ENCODE measurements at regions not wholly inside any gene's neighbourhood (a gene's known extent, or its start where the extent isn't known, plus 50 kb on each side); places are given as distances from the start of the nearest gene placed in this dataset.

DNA sequence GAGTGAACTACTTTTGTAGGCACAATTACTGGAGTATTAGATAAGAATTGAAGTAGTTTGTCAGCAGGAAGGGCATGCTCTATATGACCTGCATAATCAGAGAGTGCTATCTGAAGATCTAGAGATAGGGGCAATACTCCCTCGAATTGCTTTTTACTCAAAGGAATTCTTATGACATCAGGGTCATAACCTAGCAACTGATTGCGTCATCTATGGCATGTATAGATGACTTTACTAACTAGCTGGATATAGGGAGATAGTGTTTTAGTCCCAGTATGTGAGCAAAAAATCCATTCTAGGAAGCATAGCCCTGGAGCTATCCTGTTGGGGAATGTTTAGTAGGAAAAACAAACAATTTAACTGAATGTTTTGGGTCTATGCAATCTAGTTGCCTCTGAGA is 109.5 kb upstream of the ZNF267 start:
- H3K27me3 Mint-ChIP-seq (ENCODE audit: insufficient read depth, low read depth, poor library complexity): no peaks in the 10 kb centered on the region
- no peaks in the 10 kb centered on the region for H3K9me2 ChIP-seq (ENCODE audit: insufficient read depth)
- H3K79me2 ChIP-seq (replicated peaks; ENCODE audit: insufficient read depth): no peaks in the 10 kb centered on the region
- TF ChIP-seq, protein P1, sequence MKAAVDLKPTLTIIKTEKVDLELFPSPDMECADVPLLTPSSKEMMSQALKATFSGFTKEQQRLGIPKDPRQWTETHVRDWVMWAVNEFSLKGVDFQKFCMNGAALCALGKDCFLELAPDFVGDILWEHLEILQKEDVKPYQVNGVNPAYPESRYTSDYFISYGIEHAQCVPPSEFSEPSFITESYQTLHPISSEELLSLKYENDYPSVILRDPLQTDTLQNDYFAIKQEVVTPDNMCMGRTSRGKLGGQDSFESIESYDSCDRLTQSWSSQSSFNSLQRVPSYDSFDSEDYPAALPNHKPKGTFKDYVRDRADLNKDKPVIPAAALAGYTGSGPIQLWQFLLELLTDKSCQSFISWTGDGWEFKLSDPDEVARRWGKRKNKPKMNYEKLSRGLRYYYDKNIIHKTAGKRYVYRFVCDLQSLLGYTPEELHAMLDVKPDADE (IDR thresholded peaks at IDR 0.05): no peak
- TF ChIP-seq STAT1 (IDR thresholded peaks at IDR 0.05; ENCODE audit: unreplicated experiment): no peak
- no peak for TF ChIP-seq ZNF331 (CRISPR knock-in tag; IDR thresholded peaks at IDR 0.05; ENCODE audit: low read depth)
- ATAC-seq (no peak), DNase-seq (ENCODE audit: low spot score) (no peak)
- peaks cover 55% of the 10 kb centered on the region for H3K36me3 Mint-ChIP-seq (ENCODE audit: low read depth)
- no peak overlapping the region for H3K27ac ChIP-seq (ENCODE audit: low read depth)
- H3K4me1 Mint-ChIP-seq: no peaks in the 10 kb centered on the region
- H3K36me3 ChIP-seq (ENCODE audit: insufficient read depth): peaks cover 13% of the 10 kb centered on the region
- no peak overlapping the region for H2AFZ ChIP-seq
- no peak overlapping the region for H3K4me3 Mint-ChIP-seq
- H3K27me3 ChIP-seq (ENCODE audit: insufficient read depth): no peaks in the 10 kb centered on the region
- H3F3A ChIP-seq (replicated peaks; ENCODE audit: low read depth): no peaks in the 10 kb centered on the region
- peaks cover 86% of the 10 kb centered on the region for H3K9me3 Mint-ChIP-seq
- H3K4me3 ChIP-seq: no peak overlapping the region
- no peaks in the 10 kb centered on the region for H4K20me1 ChIP-seq (replicated peaks; ENCODE audit: insufficient read depth)
- H3K4me2 ChIP-seq: no peak overlapping the region
- no peak overlapping the region for H3K27ac Mint-ChIP-seq
- no peaks in the 10 kb centered on the region for H3K4me1 ChIP-seq (ENCODE audit: insufficient read depth)

- Mint-ChIP-seq H3K27ac (no peak overlapping the region), H3K36me3 (ENCODE audit: low read depth) (peaks cover 37% of the 10 kb centered on the region), H3K4me3 (no peak overlapping the region), H3K4me1 (no peaks in the 10 kb centered on the region), H3K27me3 (ENCODE audit: insufficient read depth, low read depth, poor library complexity) (no peaks in the 10 kb centered on the region), H3K9me3 (peaks cover 94% of the 10 kb centered on the region)
- H3K9me2 ChIP-seq (ENCODE audit: insufficient read depth): no peaks in the 10 kb centered on the region
- no peak for DNase-seq (ENCODE audit: low spot score)
- H4K20me1 ChIP-seq (replicated peaks; ENCODE audit: insufficient read depth): no peaks in the 10 kb centered on the region
- H3F3A ChIP-seq (replicated peaks; ENCODE audit: low read depth): no peaks in the 10 kb centered on the region
- no peak for TF ChIP-seq EZH2 (IDR thresholded peaks at IDR 0.05; ENCODE audit: low read depth, unreplicated experiment)
- no peak for TF ChIP-seq JUNB (IDR thresholded peaks at IDR 0.05; ENCODE audit: unreplicated experiment)
- TF ChIP-seq, protein P2, sequence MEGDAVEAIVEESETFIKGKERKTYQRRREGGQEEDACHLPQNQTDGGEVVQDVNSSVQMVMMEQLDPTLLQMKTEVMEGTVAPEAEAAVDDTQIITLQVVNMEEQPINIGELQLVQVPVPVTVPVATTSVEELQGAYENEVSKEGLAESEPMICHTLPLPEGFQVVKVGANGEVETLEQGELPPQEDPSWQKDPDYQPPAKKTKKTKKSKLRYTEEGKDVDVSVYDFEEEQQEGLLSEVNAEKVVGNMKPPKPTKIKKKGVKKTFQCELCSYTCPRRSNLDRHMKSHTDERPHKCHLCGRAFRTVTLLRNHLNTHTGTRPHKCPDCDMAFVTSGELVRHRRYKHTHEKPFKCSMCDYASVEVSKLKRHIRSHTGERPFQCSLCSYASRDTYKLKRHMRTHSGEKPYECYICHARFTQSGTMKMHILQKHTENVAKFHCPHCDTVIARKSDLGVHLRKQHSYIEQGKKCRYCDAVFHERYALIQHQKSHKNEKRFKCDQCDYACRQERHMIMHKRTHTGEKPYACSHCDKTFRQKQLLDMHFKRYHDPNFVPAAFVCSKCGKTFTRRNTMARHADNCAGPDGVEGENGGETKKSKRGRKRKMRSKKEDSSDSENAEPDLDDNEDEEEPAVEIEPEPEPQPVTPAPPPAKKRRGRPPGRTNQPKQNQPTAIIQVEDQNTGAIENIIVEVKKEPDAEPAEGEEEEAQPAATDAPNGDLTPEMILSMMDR (conservative IDR thresholded peaks at IDR 0.05; ENCODE audit: low read depth in 2 of 2): no peak
- TF ChIP-seq STAT1 (IDR thresholded peaks at IDR 0.05; ENCODE audit: unreplicated experiment): no peak
- TF ChIP-seq, protein P3, sequence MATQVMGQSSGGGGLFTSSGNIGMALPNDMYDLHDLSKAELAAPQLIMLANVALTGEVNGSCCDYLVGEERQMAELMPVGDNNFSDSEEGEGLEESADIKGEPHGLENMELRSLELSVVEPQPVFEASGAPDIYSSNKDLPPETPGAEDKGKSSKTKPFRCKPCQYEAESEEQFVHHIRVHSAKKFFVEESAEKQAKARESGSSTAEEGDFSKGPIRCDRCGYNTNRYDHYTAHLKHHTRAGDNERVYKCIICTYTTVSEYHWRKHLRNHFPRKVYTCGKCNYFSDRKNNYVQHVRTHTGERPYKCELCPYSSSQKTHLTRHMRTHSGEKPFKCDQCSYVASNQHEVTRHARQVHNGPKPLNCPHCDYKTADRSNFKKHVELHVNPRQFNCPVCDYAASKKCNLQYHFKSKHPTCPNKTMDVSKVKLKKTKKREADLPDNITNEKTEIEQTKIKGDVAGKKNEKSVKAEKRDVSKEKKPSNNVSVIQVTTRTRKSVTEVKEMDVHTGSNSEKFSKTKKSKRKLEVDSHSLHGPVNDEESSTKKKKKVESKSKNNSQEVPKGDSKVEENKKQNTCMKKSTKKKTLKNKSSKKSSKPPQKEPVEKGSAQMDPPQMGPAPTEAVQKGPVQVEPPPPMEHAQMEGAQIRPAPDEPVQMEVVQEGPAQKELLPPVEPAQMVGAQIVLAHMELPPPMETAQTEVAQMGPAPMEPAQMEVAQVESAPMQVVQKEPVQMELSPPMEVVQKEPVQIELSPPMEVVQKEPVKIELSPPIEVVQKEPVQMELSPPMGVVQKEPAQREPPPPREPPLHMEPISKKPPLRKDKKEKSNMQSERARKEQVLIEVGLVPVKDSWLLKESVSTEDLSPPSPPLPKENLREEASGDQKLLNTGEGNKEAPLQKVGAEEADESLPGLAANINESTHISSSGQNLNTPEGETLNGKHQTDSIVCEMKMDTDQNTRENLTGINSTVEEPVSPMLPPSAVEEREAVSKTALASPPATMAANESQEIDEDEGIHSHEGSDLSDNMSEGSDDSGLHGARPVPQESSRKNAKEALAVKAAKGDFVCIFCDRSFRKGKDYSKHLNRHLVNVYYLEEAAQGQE (IDR thresholded peaks at IDR 0.05; ENCODE audit: unreplicated experiment): no peak
- TF ChIP-seq, protein P4, sequence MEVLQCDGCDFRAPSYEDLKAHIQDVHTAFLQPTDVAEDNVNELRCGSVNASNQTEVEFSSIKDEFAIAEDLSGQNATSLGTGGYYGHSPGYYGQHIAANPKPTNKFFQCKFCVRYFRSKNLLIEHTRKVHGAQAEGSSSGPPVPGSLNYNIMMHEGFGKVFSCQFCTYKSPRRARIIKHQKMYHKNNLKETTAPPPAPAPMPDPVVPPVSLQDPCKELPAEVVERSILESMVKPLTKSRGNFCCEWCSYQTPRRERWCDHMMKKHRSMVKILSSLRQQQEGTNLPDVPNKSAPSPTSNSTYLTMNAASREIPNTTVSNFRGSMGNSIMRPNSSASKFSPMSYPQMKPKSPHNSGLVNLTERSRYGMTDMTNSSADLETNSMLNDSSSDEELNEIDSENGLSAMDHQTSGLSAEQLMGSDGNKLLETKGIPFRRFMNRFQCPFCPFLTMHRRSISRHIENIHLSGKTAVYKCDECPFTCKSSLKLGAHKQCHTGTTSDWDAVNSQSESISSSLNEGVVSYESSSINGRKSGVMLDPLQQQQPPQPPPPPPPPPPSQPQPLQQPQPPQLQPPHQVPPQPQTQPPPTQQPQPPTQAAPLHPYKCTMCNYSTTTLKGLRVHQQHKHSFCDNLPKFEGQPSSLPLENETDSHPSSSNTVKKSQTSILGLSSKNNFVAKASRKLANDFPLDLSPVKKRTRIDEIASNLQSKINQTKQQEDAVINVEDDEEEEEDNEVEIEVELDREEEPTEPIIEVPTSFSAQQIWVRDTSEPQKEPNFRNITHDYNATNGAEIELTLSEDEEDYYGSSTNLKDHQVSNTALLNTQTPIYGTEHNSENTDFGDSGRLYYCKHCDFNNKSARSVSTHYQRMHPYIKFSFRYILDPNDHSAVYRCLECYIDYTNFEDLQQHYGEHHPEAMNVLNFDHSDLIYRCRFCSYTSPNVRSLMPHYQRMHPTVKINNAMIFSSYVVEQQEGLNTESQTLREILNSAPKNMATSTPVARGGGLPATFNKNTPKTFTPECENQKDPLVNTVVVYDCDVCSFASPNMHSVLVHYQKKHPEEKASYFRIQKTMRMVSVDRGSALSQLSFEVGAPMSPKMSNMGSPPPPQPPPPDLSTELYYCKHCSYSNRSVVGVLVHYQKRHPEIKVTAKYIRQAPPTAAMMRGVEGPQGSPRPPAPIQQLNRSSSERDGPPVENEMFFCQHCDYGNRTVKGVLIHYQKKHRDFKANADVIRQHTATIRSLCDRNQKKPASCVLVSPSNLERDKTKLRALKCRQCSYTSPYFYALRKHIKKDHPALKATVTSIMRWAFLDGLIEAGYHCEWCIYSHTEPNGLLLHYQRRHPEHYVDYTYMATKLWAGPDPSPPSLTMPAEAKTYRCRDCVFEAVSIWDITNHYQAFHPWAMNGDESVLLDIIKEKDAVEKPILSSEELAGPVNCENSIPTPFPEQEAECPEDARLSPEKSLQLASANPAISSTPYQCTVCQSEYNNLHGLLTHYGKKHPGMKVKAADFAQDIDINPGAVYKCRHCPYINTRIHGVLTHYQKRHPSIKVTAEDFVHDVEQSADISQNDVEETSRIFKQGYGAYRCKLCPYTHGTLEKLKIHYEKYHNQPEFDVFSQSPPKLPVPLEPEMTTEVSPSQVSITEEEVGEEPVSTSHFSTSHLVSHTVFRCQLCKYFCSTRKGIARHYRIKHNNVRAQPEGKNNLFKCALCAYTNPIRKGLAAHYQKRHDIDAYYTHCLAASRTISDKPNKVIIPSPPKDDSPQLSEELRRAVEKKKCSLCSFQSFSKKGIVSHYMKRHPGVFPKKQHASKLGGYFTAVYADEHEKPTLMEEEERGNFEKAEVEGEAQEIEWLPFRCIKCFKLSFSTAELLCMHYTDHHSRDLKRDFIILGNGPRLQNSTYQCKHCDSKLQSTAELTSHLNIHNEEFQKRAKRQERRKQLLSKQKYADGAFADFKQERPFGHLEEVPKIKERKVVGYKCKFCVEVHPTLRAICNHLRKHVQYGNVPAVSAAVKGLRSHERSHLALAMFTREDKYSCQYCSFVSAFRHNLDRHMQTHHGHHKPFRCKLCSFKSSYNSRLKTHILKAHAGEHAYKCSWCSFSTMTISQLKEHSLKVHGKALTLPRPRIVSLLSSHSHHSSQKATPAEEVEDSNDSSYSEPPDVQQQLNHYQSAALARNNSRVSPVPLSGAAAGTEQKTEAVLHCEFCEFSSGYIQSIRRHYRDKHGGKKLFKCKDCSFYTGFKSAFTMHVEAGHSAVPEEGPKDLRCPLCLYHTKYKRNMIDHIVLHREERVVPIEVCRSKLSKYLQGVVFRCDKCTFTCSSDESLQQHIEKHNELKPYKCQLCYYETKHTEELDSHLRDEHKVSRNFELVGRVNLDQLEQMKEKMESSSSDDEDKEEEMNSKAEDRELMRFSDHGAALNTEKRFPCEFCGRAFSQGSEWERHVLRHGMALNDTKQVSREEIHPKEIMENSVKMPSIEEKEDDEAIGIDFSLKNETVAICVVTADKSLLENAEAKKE (CRISPR knock-in tag; IDR thresholded peaks at IDR 0.05): no peak
- TF ChIP-seq POLR2AphosphoS5 (IDR thresholded peaks at IDR 0.05; ENCODE audit: low read depth): no peak
- no peak overlapping the region for H3K4me2 ChIP-seq
- H3K4me1 ChIP-seq (ENCODE audit: insufficient read depth): no peaks in the 10 kb centered on the region
- no peaks in the 10 kb centered on the region for H3K27me3 ChIP-seq (ENCODE audit: insufficient read depth)
- H2AFZ ChIP-seq: no peak overlapping the region
- ATAC-seq: no peak
- no peaks in the 10 kb centered on the region for H3K79me2 ChIP-seq (replicated peaks; ENCODE audit: insufficient read depth)
- no peak overlapping the region for H3K4me3 ChIP-seq
- peaks cover 10% of the 10 kb centered on the region for H3K36me3 ChIP-seq (ENCODE audit: insufficient read depth)
- no peak overlapping the region for H3K27ac ChIP-seq (ENCODE audit: low read depth)
Observed at GRCh38 chr16:31767267-31767666, 106.3 kb upstream of the ZNF267 start.
